ENCODE measurements at regions not wholly inside any gene's neighbourhood (a gene's known extent, or its start where the extent isn't known, plus 50 kb on each side); places are given as distances from the start of the nearest gene placed in this dataset.

DNA sequence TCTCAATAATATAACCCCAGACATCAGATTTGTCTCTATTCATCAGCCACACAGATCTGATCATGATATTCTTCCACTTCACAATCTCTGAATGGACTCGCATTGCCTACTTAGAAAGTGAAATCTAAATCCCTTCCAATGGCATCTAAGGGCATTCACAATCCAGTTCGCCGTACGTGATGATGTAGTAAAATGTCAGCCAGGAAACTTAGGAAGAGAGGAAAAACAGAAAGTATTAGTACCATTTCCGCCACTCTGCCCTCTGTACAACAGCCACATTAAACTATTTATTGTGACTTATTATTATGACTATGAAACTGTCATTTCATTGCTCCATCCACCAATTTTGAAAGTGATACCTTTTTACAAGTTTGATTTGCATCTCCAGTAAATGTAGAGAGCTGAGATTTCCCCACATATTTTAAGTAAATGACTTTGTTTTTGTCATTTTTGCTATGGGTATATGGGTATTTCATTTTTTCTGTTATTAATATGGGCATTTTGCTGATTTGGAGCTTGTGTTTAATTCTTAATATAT is 69.4 kb upstream of the SMIM36 start:
- no peak for DNase-seq

DNA sequence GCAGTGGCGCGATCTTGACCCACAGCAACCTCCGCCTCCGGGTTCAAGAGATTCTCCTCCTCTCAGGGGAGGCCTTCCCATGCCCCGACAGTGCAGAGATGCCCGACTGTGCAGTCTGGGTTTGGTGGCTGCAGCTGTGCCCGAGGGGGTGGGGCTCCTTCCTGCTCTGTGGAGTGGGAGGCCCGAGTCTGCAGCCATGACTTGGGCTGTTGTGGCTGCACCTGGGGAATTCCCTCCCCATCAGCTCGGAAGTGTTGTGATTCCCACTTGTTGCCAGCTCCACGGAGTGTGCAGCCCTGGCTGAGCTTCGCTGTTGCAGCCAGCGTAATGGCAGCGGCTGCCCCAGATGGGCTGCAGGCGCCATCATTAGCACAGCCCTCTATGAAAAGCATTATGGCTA is 66.4 kb upstream of the SMIM36 start:
- peak; percentile 57 for DNase-seq

DNA sequence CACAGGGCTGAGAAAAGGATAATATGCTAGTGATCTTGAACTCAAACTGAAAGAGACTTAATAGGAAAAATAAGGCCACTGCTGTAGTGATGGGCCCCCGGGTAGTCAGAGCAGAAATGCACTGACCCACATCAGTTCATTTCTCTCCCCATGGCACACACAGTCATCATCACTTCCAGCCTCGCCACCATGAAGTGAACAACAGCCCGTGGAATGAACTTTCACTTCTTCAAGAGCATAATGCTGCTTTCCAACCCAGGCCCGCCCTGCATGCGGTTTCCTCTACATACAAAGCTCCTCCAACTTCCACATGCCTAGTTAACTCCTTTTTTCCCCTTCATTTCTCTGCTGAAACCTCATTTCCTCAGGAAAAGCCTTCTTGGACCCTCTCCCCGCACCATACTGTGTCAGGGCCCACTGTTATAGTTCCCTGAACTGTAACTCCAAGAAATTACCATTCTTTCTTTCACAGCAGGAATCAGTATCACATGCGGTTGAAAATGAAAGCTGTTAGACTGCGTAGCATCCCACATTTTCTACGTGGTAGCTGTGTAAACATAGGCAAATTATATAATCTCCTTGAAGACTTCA is 65.8 kb upstream of the SMIM36 start:
- DNase-seq = peak; percentile 68

DNA sequence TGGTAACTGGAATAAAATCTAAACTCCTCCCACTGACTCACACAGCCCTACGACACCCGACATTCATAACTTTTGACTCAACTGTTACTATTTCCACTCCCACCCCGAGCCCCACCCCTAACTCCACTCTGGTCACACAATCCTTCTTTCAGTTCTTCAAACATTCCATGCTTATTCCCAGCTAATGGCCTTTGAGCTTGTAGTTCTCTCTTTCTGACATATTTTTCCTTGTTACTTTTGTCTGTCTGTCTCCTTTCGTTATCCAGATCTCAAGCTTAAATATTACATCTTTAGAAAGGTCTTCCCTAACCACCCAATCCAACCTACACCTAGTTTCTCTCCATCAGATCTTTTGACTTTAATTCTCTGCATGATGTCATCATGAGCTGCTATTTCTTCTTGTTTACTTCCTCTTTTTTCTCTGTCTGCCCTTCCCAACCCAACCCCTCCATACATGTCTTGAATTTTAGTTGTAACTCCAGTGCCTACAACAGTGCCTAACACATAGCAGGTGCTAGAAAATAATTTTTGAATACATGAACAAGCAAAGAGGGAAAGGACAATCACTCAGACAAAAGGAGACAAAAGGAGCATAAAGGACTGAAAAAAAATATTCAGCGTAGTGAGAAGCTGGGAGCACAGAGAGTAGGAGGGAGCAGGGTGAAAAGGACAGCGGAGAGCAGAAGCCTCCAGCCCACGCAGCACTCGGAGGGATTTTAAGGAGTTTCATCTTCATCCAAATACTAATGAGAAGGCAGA is 65.2 kb upstream of the SMIM36 start:
- no peak for DNase-seq

DNA sequence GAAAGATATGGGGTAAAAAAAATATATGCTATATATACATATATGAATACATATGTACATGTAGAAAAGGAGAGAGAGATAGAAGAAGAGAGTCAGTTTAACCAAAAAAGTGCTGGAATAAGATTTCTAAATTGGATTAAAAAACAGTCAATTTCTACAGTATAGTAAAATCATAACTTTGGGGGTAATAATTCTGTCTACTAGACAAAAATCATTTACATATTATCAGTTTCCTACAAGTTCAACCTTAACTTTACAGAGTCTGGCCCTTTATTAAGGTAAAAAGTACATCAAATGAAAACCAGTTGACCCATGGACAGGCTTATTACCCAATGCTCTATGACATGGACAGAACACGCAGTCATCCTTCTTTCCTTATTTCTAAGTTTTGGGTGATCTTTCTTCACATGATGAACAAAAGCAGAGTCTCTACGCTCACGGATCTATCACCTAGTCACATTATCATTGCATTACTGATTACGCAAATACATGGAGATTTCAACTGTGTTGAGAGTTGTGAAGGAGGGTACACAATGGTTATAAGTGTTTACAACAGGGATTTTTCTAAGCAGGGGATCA is 63.9 kb upstream of the SMIM36 start:
- no peak for DNase-seq

DNA sequence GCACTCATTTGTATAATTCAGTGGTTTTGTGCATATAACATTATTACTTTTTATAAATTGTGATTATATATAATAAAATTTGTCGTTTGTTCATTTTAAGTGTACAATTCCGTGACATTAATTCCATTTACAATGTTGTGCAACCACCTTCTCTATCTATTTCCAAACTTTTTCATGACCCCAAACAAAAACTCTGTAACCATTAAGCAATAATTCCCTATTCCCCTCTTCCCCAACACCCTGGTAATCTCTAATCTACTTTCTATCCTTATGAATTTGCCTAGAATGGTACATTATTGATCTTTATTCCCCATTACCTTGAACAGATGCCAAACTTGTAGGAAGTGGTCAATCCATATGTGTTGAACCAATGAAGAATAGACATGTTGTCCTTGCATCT is 61.3 kb upstream of the SMIM36 start:
- DNase-seq = no peak

DNA sequence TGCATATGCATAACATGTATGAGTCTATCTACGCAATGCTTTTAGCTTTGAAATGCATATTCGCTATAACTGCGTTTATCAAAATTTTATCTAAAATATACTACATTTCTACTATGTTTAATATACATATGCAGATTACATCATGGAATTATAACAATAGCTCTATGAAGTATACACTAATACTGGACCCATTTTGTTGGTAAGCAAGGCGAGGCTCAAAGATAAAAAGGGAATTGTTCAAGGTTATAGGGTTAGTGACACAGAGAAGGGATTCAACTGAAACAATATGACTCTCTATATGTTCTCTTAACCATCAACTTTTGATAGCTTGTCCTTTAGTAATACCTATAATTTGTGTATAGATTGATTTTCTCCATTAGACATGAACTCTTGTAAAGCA is 60.9 kb upstream of the SMIM36 start:
- no peak for DNase-seq

DNA sequence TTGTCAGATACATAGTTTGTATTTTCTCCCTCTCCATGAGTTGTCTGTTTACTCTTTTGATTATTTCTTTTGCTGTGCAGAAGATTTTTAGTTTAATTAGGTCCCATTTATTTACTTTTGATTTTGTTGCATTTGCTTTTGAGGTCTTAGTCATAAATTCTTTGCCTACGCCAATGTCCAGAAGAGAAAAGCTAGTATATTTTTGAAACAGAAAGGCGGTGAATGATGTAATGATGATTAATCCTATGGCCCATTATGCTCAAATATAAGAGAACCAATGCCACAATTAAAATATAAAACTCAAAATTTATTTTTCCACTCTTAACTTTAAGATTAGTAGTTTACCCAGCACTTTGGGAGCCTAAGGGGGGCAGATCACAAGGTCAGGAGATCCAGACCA is 59.8 kb upstream of the SMIM36 start:
- no peak for DNase-seq

DNA sequence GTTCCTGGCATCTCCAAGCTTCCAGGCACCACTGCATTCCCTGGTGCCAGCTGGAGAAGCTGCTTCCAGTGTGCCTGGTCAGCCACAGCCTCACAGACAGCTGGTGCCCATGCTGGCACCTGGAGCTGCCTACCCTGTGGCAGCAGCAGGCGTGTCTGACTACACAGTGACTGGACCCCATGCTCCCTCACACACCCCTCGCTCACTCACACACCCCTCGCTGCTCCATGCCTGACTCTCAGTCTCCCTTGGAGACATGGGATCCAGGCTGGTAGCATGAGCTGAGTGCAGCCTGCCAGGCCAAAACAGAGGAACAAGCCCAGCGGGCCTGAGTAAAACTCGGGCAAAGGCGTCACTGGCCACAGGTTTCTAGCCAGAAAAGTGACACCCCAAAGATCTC is 59.1 kb upstream of the SMIM36 start:
- no peak for DNase-seq

DNA sequence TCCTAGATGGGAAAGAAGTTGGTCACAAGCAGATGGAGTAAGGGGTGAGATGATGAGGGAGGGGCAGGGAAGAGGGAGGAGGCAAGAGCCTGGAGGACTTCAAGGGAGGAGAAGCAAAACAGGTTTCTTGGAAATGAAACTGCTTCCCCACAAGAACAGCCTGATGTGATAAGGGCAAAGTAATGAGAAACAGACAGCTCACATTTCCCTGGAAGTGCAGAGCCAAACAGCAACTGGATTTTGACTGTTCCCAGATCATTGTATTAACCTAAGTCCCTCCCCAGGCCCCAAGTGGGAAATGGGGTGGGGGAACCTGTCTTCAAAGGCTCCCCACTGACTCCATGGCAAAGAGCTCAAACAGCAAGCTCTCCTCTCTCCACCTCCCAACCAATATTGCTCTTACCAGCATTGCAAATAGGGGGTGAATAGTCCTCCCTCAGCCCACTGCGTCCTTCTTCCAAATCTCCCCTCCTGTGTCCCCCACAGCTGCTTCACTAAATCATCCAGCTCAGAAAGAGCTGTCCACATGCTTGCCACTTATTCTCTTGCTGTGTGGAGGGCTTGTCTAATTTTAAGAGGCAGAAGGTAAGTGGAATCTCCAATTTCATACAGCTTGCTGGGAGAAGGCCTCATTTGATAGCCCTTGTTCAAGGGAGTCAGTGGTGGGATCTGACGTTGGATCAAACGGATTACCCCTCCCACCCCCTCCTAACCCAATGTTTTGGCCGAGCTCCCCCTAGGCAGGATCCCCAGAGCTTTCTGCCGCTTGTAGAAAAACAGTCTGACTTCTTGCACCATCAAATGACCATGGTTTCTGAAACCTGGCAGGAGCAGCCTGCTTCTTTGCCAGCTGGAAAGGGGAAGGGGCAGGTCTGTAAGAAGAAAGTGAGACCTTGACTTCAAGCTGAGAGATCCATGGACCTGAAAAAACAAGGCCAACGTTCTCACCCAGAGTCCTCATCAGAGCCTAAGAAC is 56.3 kb upstream of the SMIM36 start:
- no peak for DNase-seq

DNA sequence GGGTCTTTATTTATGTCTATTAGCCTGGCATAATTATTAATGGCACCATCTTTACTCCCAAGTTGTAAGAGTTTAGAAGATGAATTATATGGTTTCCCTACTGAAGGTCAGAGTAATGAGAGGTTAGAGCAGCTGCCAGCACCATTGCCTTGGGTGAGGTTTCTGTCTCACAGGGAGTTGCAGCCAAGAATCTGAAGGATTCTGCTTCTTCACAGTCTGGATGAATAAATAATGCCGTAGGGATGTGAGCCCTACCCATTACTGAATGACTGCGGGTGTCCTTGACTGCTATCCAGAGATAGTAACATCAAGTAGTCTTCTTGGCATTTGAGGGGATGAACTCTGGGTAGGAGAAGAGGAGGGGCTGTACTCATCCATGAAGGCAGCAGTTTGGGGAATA is 52.8 kb upstream of the SMIM36 start:
- no peak for DNase-seq

DNA sequence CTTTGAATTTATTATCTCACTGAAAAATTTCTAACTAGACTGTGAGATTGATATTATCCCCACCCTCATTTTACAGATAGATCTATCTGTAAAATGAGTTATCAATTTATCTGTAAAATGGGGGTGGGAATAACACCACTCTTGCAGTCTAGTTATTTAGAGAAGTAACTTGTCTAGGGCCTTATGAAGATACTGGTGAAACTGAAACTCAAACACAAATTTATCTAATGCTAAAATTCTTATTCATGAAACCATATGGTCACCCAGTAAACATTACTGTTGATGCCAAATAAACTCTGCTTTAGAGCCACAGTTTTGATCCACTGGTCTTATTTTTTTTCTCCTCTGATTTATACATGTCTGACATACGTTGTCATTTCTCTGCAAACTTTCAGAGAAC is 52.1 kb upstream of the SMIM36 start:
- no peak for DNase-seq

DNA sequence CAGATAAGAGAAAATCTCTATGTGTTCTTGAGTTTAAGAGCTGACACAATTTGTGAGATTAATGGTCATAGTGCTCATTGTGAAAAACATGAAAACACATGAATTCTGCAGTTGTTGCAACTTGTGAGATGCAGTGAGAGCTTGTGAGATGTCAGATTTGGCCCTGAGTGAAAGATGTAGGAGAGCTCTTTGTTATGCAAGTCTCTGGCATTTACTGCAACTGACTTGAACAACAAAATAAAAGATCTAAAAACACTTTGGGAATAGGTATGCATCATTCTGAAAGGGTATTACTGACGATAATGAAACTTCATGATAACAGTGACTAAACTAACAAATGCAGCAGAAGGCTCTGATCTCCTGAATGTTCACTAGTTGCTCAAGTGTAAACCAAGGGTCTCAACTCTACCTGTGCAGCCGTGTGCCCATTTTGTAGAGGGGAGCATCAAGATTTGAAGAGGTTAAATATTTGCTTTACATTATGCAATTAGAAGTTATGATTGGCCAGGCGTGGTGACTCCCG is 50.8 kb upstream of the SMIM36 start:
- DNase-seq = no peak

DNA sequence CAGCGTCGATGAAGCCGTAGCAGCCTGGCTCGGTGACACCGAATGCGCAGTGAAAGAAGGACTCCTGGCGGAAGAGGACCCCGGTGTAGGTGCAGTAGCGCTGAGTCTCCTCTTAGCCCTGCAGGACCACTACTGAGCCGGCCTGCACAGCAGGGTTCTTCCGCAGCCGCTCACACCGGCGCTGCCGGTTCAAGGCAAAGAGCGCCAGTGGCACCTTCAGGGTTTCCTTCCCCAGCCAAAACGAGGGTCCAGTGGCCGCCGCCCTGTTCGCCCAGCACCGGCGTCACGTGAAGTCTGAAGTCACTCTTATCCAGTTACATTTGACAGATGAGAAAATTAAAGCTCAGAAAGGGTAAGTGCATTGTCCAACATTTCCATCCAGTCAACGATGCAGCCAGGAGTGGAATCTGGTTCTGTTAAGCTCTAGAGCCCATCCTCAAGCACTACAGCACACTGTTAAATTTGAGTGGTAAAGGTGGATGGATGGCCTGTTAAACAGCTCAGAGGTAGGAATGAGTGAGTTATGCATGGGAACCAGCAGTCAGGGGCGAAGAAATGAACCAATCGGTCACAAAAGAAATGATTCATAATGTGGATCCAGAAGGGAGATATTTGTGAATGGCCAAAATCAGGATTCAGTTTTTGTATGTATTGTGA is 50.2 kb upstream of the SMIM36 start:
- no peak for DNase-seq
